Trophoblast cell (in vitro differentiated cells and primary cell): ENCODE measurements at regions not wholly inside any gene's neighbourhood (a gene's known extent, or its start where the extent isn't known, plus 50 kb on each side); places are given as distances from the start of the nearest gene placed in this dataset.
"Not testable (repeated sequence)": the region's sequence is repeated elsewhere in the genome, so short reads cannot be mapped to it uniquely, and the experiment has no call there.

ENCODE experiments used
- DNase-seq, 2 donors: peaks; one replicate each; pipeline ENCODE4 v3.0.0-alpha.2; 2016
- H2AFZ ChIP-seq: 2 replicates; pipeline ENCODE4 v1.6.1; 2013; ENCODE audit warnings: low read length, moderate library complexity, mild to moderate bottlenecking; ENCODE audit not compliant: insufficient read depth, poor library complexity
- H2AK5ac ChIP-seq: 2 replicates; pipeline ENCODE4 v1.6.1; 2013; ENCODE audit warnings: mild to moderate bottlenecking, low read length
- H2BK120ac ChIP-seq: 2 replicates; pipeline ENCODE4 v1.6.1; 2013; ENCODE audit warnings: low read length, mild to moderate bottlenecking, moderate library complexity; ENCODE audit not compliant: insufficient read depth, poor library complexity
- H2BK12ac ChIP-seq: 2 replicates; pipeline ENCODE4 v1.6.1; 2013; ENCODE audit warnings: mild to moderate bottlenecking, low read length, moderate library complexity
- H2BK5ac ChIP-seq: 2 replicates; pipeline ENCODE4 v1.6.1; 2013; ENCODE audit warnings: low read length, low read depth, moderate library complexity, mild to moderate bottlenecking; ENCODE audit not compliant: poor library complexity
- H3K14ac ChIP-seq: 2 replicates; pipeline ENCODE4 v1.6.1; 2013; ENCODE audit warnings: mild to moderate bottlenecking, low read length
- H3K18ac ChIP-seq: 2 replicates; pipeline ENCODE4 v1.6.1; 2013; ENCODE audit warnings: mild to moderate bottlenecking, low read length
- H3K23ac ChIP-seq: 2 replicates; pipeline ENCODE4 v1.6.1; 2013; ENCODE audit warnings: low read length
- H3K27ac ChIP-seq: 2 replicates; pipeline ENCODE4 v1.5.1; 2013; ENCODE audit warnings: low read depth, mild to moderate bottlenecking, inconsistent platforms, low read length, moderate library complexity
- H3K27me3 ChIP-seq: 2 replicates; pipeline ENCODE4 v1.6.1; 2013; ENCODE audit warnings: inconsistent platforms, mild to moderate bottlenecking, low read length, moderate library complexity; ENCODE audit not compliant: insufficient read depth
- H3K36me3 ChIP-seq, 2 experiments: 1 replicate in 1 of 2; 2 replicates in 1 of 2; pipeline ENCODE4 v1.6.1; 2013; ENCODE audit warnings: low read length in 2 of 2, mild to moderate bottlenecking in 2 of 2, moderate library complexity in 1 of 2; ENCODE audit not compliant: insufficient read depth in 2 of 2, control insufficient read depth in 1 of 2
- H3K4ac ChIP-seq: 2 replicates; pipeline ENCODE4 v1.6.1; 2013; ENCODE audit warnings: low read depth, mild to moderate bottlenecking, low read length, moderate library complexity
- H3K4me1 ChIP-seq, 2 experiments: 1 replicate in 1 of 2; 2 replicates in 1 of 2; pipeline ENCODE4 v1.6.1; 2013; ENCODE audit warnings: low read length in 2 of 2, mild to moderate bottlenecking in 2 of 2, moderate library complexity in 1 of 2; ENCODE audit not compliant: insufficient read depth in 2 of 2, control insufficient read depth in 1 of 2
- H3K4me2 ChIP-seq: 2 replicates; pipeline ENCODE4 v1.6.1; 2013; ENCODE audit warnings: inconsistent platforms, mild to moderate bottlenecking, low read length, moderate library complexity
- H3K4me3 ChIP-seq: 2 replicates; pipeline ENCODE4 v1.5.1; 2013; ENCODE audit warnings: mild to moderate bottlenecking, low read depth, low read length, inconsistent platforms
- H3K79me1 ChIP-seq: one replicate; pipeline ENCODE4 v1.6.1; 2013; ENCODE audit warnings: low read length
- H3K79me2 ChIP-seq: 2 replicates; pipeline ENCODE4 v1.6.1; 2013; ENCODE audit warnings: low read length, mild to moderate bottlenecking; ENCODE audit not compliant: control insufficient read depth, insufficient read depth, poor library complexity
- H3K9ac ChIP-seq: 2 replicates; pipeline ENCODE4 v1.6.1; 2013; ENCODE audit warnings: mild to moderate bottlenecking, low read length
- H3K9me3 ChIP-seq: 2 replicates; pipeline ENCODE4 v1.6.1; 2013; ENCODE audit warnings: low read depth, mild to moderate bottlenecking, control low read depth, inconsistent platforms, low read length; ENCODE audit not compliant: insufficient read depth
- H4K12ac ChIP-seq: 2 replicates; pipeline ENCODE4 v1.6.1; 2013; ENCODE audit warnings: low read depth, mild to moderate bottlenecking, low read length, moderate library complexity
- H4K8ac ChIP-seq: 2 replicates; pipeline ENCODE4 v1.6.1; 2013; ENCODE audit warnings: low read depth, mild to moderate bottlenecking, low read length, moderate library complexity
- H4K91ac ChIP-seq: one replicate; pipeline ENCODE4 v1.6.1; 2013; ENCODE audit warnings: low read depth, mild to moderate bottlenecking, low read length, moderate library complexity
- WGBS: extraction: QIAGEN DNeasy Blood & Tissue Kit; methylation state at CpG from one replicate; pipeline ENCODE4 v1.1.7; 2013; ENCODE audit warnings: missing lambda C conversion rate; ENCODE audit not compliant: insufficient read length, insufficient coverage; ENCODE audit errors: extremely low coverage; 5-methylcytosine and 5-hydroxymethylcytosine counted together

DNA sequence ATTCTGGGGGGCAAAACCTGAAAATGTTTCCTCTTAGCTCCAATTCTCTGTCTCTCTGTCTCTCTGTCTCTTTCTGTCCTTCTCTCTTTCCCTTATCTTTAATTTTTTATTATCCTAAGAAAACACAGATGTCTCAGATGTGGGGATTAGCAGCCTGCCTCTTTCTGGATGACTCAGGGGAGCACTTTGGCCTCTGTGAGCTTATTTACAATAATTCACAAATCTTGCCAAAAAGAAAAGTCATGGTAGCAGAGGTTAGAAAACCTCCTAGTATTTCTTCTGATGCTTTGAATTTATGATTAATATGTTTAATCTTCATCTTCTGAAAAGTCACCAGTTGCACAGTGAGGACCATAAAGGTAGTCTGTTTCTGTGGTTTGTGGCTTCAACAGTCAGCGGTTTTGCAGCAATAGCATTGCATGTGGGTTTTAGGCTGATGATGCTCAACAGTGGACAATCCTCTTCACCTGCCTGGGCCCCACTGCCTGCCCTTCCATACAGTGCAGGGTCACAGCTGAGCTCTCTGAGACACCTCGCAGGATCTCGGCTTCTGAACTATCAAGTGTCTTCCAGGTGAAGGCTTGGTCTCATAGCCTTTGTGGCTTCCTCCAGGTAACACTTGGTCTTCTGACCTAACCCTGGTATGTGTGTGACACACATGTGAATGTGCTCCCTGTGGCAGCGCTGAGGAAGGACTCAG is 135.7 kb upstream of the DUSP22 start:
- not testable (repeated sequence) for H3K23ac ChIP-seq, H2BK12ac ChIP-seq, H4K91ac ChIP-seq, H3K4me2 ChIP-seq, H3K4me1 ChIP-seq, H3K27me3 ChIP-seq, H4K8ac ChIP-seq, H3K9me3 ChIP-seq, H3K14ac ChIP-seq, H3K27ac ChIP-seq, H3K9ac ChIP-seq, H3K4me3 ChIP-seq, H2BK5ac ChIP-seq, DNase-seq, H3K36me3 ChIP-seq, H3K18ac ChIP-seq, H3K4ac ChIP-seq, H2BK120ac ChIP-seq, H3K79me2 ChIP-seq, H2AFZ ChIP-seq, H2AK5ac ChIP-seq, H3K79me1 ChIP-seq, H4K12ac ChIP-seq
- WGBS, result no CpG with 5 or more reads among the region's 4 CpGs

DNA sequence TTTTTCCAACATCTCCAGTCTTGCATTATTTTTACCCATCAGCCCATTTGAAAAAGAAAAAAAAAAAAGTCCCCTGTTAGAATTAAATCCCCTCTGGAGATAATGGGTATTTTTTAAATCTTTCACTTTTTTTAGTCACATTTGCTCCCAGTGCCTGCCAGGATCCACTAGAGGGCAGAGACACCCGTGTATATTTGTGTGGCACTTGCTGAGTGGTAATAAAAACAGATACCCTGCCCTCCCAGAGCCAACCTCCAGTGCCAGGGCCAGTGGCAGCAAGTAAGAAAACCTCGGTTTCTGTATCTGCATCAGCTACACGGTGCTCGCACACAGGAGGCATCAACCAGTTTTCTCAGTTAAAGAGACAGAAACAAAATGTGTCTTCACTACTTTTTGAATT is 135.1 kb upstream of the DUSP22 start:
- not testable (repeated sequence) for H4K91ac ChIP-seq, H3K27me3 ChIP-seq, H3K14ac ChIP-seq, H3K9ac ChIP-seq, DNase-seq, H2AFZ ChIP-seq, H3K79me2 ChIP-seq, H3K23ac ChIP-seq, H4K8ac ChIP-seq, H3K18ac ChIP-seq, H3K27ac ChIP-seq, H2BK5ac ChIP-seq, H4K12ac ChIP-seq, H3K9me3 ChIP-seq, H2BK12ac ChIP-seq, H2BK120ac ChIP-seq, H3K4ac ChIP-seq, H3K4me2 ChIP-seq, H3K79me1 ChIP-seq, H3K4me1 ChIP-seq, H2AK5ac ChIP-seq, H3K36me3 ChIP-seq, H3K4me3 ChIP-seq
- no CpG with 5 or more reads among the region's 4 CpGs for WGBS

DNA sequence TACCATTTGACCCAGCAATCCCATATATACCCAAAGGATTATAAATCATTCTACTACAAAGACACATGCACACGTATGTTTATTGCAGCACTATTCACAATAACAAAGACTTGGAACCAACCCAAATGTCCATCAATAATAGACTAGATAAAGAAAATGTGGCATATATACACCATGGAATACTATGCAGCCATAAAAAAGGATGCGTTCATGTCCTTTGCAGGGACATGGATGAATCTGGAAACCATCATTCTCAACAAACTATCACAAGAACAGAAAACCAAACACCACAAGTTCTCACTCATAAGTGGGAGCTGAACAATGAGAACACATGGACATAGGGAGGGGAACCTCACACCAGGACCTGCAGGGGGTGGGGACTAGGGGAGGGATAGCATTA is 130.6 kb upstream of the DUSP22 start:
- H3K36me3 ChIP-seq, H4K8ac ChIP-seq, DNase-seq, H2BK12ac ChIP-seq, H3K4ac ChIP-seq, H3K9me3 ChIP-seq, H3K4me2 ChIP-seq, H3K79me2 ChIP-seq, H3K18ac ChIP-seq, H2AFZ ChIP-seq, H3K14ac ChIP-seq, H2AK5ac ChIP-seq, H3K4me3 ChIP-seq, H3K4me1 ChIP-seq, H3K79me1 ChIP-seq, H3K27ac ChIP-seq, H2BK120ac ChIP-seq, H4K91ac ChIP-seq, H2BK5ac ChIP-seq, H4K12ac ChIP-seq, H3K23ac ChIP-seq, H3K9ac ChIP-seq, H3K27me3 ChIP-seq: not testable (repeated sequence)
- no CpG with 5 or more reads among the region's 2 CpGs for WGBS

DNA sequence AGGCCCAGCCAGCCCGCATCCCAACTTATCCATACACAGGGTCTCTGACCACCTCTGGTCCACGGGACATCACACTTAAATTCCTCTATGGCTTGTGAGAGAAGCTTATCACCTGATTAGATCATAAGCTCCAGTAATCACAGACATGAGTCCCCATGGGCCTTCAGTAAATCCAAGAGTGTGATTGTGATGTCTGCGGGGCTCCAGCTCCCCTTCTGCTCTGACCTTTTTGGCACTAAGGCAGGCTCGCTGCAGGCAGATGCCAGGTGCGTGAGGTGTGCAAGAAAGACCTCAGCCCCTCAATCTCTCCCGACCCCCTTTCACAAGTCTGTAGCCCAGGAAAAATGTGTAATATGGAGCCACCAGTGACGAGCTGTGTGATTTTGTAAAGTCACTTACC is 127.6 kb upstream of the DUSP22 start:
- H4K8ac ChIP-seq, result no peak overlapping the region
- WGBS, result no CpG with 5 or more reads among the region's 7 CpGs
- H4K91ac ChIP-seq, result no peak overlapping the region

More for the DNA sequence above, 127.6 kb upstream of the DUSP22 start:
- no peaks in the 10 kb centered on the region for H3K4me1 ChIP-seq
- no peaks in the 10 kb centered on the region for H3K36me3 ChIP-seq
- no peaks in the 10 kb centered on the region for H3K79me1 ChIP-seq
- no peak overlapping the region for H2BK5ac ChIP-seq
- no peak overlapping the region for H4K12ac ChIP-seq
- H3K23ac ChIP-seq, result no peak overlapping the region
- no peak overlapping the region for H3K27ac ChIP-seq
- H3K9ac ChIP-seq, result no peak overlapping the region
- H3K4me2 ChIP-seq, result no peak overlapping the region
- H2BK12ac ChIP-seq, result no peak overlapping the region
- H3K79me2 ChIP-seq, result no peaks in the 10 kb centered on the region
- H2BK120ac ChIP-seq, result no peak overlapping the region
- no peak overlapping the region for H3K14ac ChIP-seq
- no peak for DNase-seq
- H2AK5ac ChIP-seq, result no peak overlapping the region
- H2AFZ ChIP-seq, result no peak overlapping the region
- H3K9me3 ChIP-seq, result peaks cover 2% of the 10 kb centered on the region
- H3K4me3 ChIP-seq, result no peak overlapping the region
- H3K18ac ChIP-seq, result no peak overlapping the region
- H3K27me3 ChIP-seq, result no peaks in the 10 kb centered on the region
- no peak overlapping the region for H3K4ac ChIP-seq
